G401 (cell line): ENCODE measurements at regions not wholly inside any gene's neighbourhood (a gene's known extent, or its start where the extent isn't known, plus 50 kb on each side); places are given as distances from the start of the nearest gene placed in this dataset.
"Not testable (repeated sequence)": the region's sequence is repeated elsewhere in the genome, so short reads cannot be mapped to it uniquely, and the experiment has no call there.

Source experiments
- DNase-seq: peaks from one replicate; pipeline ENCODE4 v3.0.0-alpha.2; 2015; ENCODE audit warnings: low spot score
- in situ Hi-C: cut with HindIII; loops from 2 replicates; pipeline ENCODE4 v1.10.0; 2016; ENCODE audit warnings: low sequenced_read_pairs, mixed read lengths

DNA sequence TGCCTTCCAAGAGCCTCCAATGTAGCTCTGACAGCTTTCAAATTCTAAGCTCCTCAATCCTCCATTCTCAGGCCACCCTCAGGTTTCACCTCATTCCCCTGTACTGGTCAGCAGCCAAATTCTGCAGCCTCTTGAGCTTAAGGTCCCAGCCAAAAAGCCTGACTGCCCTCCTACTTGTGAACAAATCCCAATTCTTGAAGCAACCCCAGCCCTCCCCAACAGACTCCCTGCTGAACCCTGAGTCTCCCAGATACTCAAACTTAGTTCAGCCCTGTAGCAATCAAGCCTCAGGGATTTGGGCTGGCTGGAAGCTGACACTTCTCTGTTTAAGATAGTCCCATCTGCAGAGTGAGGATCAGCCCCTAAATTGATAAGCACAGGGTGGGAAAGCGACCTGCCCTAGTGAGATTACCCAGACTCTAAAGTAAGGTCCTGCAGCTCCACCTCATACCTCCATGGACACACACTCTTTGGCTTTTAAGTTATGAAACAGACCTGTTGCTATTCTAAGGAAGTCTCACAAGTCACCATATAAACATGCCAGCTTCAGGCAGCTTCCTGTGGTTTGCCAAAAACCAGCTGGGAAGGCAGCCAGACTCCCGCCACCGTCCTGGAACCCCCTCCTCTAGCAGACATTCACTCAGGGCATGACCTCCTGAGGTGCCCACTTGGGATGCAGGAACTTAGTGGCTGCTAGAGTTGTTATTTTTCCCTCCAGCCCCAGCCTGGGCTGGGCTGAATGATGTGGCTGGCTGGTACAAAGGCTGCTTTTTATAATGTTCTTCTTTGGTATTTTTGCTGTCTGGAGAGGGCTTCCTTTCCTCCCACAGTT is 82.5 kb upstream of the PICALM start:
- in situ Hi-C loops, result no loop called here
- DNase-seq, result peak; percentile 13

DNA sequence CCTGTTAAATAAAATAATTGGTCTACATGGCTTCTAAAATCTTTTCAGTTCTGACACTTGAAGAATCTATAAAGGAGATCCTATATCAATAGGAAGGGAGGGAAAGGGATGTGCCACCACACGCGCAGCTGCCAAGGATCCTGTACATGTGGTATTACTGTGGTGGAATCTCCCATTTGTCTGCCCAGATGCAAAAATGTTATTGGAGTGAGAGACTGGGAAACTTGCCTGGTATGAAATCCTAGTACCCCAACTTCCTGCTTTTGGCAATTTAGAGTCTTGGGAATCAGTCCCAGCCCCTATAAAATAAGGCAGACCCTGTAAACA is 81.9 kb upstream of the PICALM start:
- in situ Hi-C loops, result no loop called here
- DNase-seq, result no peak

DNA sequence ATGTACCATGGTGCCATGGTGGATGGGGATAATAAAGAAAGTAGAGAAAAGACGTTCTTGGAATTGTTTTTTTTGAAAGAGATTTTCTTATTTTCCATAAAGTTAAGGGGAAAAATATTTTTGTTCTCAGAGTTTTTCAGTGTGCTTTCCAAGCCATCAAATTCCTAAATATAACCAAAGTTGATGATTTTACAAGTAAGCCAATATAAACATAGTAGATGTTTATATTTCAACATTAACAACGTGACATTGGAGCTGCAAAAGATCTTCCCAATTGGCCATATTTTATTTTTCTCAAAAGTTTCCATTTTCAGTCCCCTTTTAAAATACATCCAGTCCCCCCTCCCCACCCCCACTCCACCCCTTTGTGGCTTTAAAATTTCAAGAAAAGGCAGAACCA is 80.9 kb upstream of the PICALM start:
- in situ Hi-C loops, result no loop called here

DNA sequence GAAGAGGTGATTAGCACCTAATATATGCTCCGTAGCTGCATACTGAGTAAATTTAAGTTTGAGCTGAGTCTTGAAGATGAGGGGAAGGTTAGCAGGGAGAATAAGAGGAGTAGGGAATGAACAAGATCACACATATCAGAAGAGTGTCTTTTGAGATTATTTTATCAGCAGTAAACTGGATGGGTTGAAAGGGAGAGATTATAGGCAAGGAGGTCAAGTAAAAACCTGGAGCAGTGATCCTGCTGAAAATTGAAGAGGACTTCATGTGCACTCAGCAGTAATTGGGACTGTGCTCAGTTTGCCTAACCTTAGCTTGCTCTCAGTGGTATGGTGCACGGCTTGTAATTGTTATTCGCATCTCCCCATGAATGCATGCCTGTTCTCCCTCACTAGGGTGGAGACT is 79.5 kb upstream of the PICALM start:
- no peak for DNase-seq
- in situ Hi-C loops, result no loop called here

More for the DNA sequence above, 80.9 kb upstream of the PICALM start:
- DNase-seq, result no peak

DNA sequence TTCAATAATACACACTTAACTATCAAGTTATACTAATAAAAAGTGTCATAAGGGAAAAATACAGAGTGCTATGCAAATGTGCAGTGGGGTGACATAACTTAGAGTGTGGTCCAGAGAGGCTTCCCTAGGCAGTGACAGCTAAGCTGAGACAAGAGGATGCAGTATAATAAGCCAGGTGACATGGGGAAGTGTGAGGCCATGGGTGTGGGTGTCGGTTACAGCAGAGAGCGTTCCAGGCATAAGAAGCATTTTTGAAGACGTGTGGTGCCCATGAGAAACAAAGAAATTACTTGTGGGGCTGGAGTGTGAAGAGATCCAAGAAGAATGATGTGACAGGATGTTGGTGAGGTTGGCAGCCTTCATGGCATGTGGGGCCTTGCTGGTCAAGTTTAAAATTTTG is 78.1 kb upstream of the PICALM start:
- no peak for DNase-seq

DNA sequence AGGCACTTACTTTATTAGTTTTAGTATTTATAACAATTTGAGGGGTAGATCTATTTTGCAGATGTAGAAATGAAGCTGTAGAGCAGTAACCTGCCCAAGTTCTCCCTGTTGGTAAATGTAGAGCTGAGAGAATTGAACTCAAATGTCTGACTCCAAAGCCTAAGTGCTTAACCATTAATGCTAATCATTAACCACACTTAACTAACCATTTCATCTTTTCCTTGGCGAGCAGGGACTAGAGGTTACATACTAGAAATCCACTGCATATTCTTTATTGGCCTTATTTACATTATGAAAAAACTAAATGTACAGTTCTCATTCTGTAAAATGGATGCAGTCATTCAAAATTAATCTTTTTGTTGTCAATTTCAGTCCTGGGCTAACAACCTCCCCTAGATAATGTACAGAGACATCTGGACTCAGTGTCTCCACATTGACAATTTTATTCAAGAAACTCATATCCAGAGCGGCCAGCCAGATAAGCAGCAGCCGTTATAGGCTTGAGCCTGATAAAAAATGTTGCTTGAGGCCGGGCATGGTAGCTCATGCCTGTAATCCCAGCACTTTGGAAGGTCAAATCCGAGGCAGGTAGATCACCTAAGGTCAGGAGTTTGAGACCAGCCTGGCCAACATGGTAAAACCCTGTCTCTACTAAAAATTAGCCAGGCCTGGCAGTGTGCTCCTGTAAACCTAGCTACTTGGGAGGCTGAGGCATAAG is 76.7 kb upstream of the PICALM start:
- in situ Hi-C loops, result no loop called here
- DNase-seq, result no peak

More for the DNA sequence above, 78.1 kb upstream of the PICALM start:
- in situ Hi-C loops, result no loop called here

DNA sequence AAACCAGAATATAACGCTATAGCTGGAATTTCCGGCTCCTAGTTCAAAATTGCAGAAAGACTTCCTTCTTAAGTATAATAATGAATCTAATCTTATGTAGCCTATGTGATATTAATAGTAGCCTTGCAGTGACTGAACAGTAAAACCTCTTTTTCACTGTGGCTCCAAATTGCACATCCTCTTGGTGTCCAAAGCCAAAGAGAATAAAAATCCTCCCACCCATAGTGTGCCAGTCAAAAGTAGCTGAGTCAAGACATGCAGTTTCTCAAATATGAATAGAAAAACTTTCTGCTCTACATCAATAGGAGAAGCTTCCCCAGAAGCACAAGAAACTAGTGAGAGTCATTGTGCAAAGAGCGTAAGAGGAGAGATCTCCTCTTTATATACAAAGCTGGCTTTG is 76.0 kb upstream of the PICALM start:
- in situ Hi-C loops, result no loop called here
- no peak for DNase-seq

DNA sequence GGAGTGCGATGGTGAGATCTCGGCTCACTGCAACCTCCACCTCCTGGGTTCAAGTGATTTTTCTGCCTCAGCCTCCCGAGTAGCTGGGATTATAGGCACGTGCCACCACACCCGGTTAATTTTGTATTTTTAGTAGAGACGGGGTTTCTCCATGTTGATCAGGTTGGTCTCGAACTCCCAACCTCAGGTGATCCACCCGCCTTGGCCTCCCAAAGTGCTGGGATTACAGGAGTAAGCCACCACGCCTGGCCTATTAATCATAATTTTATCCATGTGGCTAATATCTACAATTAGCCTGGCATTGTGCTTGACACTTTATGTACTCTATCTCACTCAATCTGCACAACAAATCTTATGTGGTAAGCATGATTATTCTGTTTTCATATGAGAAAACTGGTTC is 75.2 kb upstream of the PICALM start:
- in situ Hi-C loops, DNase-seq: not testable (repeated sequence)

DNA sequence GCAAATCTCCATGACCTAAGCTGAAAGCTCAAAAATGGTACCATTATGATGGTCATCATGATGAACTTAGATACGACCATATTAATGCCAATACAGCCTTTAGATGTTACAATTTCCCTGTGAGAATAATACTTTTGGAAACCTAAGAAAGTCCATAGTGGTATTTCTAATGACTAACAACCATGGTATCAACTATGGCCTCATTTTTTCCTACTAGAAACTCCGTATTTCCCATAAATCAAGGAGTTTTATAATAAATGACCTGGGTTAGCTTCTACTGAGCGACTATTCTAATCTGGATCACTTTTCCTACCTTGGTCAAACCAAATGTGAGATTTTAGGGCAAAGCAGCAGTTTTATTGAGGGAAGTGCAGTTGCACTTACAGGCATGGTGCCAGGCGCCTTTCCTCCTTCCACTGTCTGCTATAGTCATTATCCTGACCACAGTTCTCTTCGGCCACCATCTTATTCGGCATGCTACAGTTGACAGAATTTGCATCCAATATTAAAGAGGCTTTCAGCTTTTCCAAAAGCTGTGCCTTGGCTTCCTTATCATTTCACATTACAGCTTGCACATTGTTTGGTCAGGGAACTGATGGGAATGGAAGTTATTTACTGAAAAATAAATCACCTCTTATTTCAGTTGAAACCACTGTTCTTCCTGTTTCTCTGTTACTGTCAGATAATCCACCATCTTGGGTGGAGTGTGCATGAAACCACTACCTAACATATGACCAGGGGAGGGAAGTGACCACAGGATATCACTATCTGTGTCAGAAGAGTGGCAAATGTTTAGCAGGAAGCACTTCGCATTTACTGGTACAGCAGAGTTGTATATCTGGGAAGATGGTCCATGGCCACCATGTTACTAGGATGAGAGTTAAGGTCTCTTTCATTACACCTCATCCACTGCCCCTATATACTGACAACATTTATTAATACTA is 74.5 kb upstream of the PICALM start:
- DNase-seq, result no peak
- in situ Hi-C loops, result no loop called here

DNA sequence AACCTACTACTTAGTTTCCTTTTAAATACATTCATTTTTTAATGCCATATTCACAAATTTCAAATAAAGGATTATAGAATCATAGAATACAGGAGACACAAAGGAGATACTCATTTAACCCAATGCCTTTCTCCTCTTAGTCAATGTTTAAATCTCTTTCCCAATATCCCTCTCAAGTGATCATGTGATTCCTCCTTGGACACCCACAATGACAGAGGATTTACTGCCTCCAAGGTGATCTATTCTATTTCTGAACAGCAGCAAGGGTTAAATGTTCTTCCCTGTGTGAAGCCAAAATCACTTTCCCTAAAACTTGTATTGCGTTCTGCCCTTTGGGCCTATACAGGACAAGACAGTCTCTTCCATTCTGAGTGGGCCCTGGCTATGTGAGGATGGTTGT is 73.3 kb upstream of the PICALM start:
- in situ Hi-C loops, result no loop called here
- no peak for DNase-seq

DNA sequence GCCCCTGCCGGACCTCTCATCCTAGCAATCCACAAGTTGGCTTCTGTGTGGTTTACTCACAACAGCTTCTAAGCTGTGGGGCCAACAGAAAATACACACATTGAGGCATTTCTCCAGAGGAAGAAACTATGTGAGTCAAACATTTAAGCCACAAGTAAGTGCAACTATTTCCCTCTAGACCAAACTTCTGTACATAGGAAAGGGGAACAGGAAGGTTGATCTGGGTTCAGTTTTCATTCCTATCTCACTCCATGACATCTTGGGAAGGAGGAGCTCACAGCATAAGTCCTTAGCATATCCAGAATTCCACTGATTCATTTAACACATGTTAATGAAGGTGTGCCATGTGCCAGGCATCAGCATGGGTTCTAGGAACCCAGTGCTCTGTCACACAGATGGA is 72.8 kb upstream of the PICALM start:
- DNase-seq, result no peak
- in situ Hi-C loops, result no loop called here

DNA sequence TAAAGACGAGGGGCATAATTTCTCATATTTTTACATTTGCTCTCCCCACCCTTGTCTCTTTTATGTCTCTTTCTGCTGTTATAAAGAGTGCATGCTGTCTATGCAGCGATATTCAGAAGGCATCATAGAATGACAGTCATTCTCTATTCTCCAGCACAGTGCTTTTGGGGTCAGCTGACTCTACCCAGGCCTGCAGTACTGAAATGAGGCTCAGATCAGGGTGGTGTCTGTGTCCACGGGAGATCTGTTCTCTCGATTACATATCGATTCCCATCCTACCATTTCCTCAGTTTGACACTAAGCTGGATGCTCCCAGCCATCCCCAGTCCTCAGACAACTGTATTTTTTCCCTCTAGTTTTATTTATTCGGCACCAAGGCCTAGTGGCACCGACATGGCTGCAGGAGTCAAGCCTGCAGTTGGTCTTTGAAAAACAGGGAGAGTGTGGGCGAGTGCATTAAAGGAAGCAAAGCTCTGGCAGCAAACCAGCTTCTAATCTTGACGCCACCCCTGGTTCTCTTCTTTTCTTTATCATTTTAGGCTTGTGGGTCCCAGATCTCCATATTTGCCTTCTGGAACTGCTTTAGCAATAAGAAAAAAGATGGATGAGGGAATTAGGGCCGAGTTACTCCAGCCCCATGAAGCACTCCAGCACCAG is 71.6 kb upstream of the PICALM start:
- DNase-seq, result no peak
- in situ Hi-C loops, result no loop called here

DNA sequence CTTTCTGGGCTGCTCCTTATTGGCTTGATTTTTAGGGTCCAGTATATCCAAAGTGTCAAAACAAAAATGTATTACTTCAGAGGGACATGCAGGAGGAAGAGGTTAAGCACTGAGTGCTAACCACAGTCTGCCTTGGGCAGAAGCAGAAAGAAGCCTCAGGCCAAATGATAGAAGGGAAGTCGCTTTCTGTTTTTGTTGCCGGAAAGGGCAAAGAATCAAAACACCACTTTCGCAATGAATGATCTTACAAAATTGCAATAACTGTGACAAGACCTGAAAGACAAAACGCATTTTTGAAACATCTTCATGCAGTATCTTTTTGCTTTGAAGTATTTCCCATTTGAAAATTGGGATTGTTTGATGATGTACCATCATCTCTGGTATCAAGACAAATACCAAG is 70.1 kb upstream of the PICALM start:
- no peak for DNase-seq
- in situ Hi-C loops, result no loop called here

DNA sequence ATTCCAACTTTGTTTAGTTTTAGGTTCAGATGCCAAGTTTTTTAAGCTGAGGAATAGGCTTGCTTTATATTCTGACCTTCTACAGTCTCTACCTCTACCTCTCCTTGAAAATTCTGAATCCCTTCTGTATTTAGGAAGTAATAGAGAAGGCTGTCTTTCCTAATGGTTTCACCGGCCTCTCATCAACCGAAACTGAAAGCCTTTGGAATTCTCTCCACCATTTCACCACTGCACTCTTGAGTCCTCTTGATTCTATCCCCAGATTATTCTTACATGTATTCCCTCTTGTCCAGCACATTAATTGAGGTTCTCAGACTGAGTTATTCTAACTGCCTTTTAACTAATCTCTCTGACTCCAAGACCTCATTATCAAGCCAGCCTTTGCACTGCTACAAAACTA is 67.7 kb upstream of the PICALM start:
- in situ Hi-C loops, result no loop called here
- no peak for DNase-seq

DNA sequence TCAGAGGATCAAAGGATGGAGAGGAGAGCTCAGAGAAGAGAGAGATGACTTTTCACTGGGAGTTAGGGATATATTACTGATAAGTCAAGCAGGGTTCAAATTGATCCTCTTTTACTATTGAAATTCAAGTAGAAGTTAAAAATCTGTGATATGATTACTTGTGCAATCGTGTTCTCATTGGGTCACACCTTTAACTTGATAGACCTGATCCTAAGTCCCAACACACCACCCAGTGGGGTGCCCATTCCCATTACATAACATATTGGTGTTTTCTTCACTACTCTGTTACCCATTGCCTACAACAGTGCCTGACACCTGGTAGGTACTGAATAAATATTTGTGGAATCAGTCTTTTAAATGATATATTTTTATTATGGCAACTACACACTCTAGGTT is 66.4 kb upstream of the PICALM start:
- in situ Hi-C loops, result no loop called here
- no peak for DNase-seq

DNA sequence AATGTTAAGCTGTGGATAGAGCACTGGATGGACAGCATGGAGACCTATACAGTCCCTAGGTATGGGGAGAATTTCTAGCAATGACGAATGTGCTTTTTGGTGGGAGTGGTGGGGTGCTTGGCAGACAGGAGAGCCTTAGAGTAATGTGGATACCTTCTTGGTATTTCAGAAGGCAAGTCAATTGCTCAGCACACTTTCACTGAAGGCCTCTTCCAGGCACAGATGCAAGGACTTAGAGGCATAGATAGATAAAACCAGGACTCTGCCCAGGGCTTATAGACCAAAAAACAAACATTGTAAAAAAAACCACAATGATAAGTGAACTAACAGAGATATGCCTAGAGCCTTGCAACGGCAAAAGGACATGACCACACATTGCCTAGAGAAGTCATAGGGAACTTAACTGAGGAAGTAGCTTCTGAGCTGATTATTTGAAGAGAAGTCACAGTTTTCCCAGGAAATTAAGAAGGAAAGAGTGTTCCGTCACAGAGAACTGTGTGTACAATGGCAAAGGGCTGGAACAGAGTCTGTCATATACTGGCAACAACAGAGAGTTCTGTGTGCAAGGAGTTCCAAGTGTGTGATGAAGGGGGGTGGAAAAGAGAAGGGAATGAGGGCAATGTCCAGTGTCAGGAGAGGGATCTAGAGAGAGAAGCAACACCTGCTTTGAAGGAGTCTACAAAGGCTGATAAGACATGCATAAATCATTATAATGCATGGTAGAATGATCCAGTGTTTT is 65.9 kb upstream of the PICALM start:
- in situ Hi-C loops, result no loop called here
- DNase-seq, result no peak

DNA sequence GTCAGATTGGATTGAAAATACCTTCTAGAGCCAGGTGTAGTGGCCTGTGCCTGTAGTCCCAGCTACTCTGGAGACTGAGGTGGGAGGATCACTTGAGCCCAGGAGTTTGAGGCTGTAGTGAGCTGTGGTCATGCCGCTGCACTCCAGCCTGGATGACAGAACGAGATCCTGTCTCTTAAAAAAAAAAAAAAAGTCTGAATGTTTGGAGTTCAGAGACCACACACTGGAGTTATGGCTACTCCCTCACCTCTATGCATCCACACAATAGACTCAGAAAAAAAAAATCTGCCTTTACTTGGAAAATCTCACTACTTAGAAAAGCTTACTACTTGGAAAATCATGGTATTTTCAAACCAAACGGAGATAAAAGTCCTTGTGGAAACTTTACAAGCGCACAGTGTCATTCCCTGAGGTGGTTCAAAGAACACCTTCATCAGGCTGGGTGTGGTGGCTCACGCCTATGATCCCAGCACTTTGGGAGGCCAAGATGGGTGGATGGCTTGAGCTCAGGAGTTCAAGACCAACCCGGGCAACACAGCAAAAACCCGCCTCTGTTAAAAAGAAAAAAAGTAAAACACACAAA is 63.9 kb upstream of the PICALM start:
- in situ Hi-C loops, result no loop called here

DNA sequence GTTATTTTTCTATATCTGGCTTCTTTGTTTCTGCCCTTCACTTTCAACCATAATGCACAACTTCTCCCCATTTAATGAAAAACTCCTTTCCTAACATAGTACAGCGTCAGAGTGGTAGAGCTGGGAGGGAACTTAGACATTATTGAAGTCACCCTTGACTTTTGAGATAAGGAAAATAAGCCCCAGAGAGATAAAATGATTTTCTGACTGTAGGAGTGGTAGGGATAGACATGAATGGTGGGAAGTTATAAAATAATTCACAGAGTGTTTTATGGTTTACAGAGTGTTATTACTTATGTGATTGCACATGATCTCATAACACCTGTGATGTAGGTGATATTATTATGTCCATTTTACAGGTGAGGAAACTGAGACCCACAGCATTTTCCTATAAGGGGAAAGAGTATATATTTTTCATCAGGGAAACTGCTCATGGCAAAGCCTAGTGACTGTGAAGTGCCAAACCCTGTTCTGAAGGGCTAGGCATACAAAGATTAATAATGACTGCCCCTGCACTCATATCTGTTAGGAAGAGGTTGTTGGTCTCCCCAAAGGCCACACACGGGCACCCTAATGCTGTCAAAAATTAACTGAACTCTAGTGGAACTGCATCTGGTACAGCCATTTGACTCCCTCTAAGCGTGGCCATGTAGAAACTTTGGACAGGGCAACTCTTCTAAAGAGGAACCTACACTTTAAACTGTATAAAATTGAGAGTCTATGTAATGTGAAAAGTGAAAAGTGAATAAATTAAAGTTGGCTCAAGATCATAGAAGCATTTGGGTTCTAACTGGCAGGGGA is 61.1 kb upstream of the PICALM start:
- no peak for DNase-seq
- in situ Hi-C loops, result no loop called here

More for the DNA sequence above, 63.9 kb upstream of the PICALM start:
- DNase-seq, result no peak
